RWPE1 (cell line): ENCODE measurements at regions not wholly inside any gene's neighbourhood (a gene's known extent, or its start where the extent isn't known, plus 50 kb on each side); places are given as distances from the start of the nearest gene placed in this dataset.

Experiments used
- CTCF ChIA-PET: fragments of 350-600 bp; sonication (Branson Sonifier 250); formaldehyde crosslinking; extraction: SDS; loops from one replicate; lab custom pipeline; 2021; lab: Yijun Ruan, JAX
- POLR2A ChIA-PET: fragments of 400-600 bp; formaldehyde crosslinking; extraction: SDS; loops from one replicate; lab custom pipeline; 2020; ENCODE audit warnings: antibody characterized with exemption; ENCODE audit not compliant: low non-redundant PET; lab: Yijun Ruan, JAX
- DNase-seq: peaks from one replicate; pipeline ENCODE4 v3.0.0; 2012; ENCODE audit warnings: low spot score
- H3K27ac ChIP-seq: fragments of 450-650 bp; 2 replicates; pipeline ENCODE4 v1.5.1; 2017
- TF ChIP-seq, protein P1 (sequence below): fragments of 450-650 bp; conservative IDR thresholded peaks from 2 replicates; pipeline ENCODE4 v1.5.1; 2017; ENCODE audit warnings: low read depth, mild to moderate bottlenecking

- no peak overlapping the region for H3K27ac ChIP-seq
- TF ChIP-seq, protein P1, sequence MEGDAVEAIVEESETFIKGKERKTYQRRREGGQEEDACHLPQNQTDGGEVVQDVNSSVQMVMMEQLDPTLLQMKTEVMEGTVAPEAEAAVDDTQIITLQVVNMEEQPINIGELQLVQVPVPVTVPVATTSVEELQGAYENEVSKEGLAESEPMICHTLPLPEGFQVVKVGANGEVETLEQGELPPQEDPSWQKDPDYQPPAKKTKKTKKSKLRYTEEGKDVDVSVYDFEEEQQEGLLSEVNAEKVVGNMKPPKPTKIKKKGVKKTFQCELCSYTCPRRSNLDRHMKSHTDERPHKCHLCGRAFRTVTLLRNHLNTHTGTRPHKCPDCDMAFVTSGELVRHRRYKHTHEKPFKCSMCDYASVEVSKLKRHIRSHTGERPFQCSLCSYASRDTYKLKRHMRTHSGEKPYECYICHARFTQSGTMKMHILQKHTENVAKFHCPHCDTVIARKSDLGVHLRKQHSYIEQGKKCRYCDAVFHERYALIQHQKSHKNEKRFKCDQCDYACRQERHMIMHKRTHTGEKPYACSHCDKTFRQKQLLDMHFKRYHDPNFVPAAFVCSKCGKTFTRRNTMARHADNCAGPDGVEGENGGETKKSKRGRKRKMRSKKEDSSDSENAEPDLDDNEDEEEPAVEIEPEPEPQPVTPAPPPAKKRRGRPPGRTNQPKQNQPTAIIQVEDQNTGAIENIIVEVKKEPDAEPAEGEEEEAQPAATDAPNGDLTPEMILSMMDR, result no peak
- no peak for DNase-seq
- ChIA-PET CTCF (no interaction called here), POLR2A (no interaction called here)
These were observed 139.6 kb upstream of the TUBA3C start for GRCh38 chr13:19321222-19321621.

GRCh38 chr13:19305434-19305833 is 123.8 kb upstream of the TUBA3C start:
- TF ChIP-seq, protein P1, result no peak
- POLR2A ChIA-PET, result no interaction called here
- no peak for DNase-seq
- H3K27ac ChIP-seq, result no peak overlapping the region
- CTCF ChIA-PET, result no interaction called here

DNA sequence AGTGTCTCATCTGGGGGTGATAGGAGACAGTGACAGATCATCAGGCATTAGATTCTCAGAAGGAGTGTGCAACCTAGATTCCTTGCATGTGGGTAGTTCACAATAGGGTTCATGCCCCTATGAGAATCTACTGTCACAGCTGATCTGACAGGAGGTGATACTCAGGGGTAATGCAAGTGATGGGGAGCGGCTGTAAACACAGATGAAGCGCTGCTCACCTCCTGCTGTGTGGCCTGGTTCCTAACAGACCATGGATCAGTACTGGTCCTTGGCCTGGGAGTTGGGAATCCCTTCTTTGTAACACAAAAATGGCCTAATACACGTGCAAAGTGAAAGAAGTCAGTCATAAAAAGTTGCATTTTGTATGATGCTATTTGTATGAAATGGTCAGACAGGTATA is 107.6 kb upstream of the TUBA3C start:
- POLR2A ChIA-PET, result no interaction called here
- DNase-seq, result no peak
- TF ChIP-seq, protein P1, result no peak
- H3K27ac ChIP-seq, result no peak overlapping the region
- CTCF ChIA-PET, result no interaction called here

DNA sequence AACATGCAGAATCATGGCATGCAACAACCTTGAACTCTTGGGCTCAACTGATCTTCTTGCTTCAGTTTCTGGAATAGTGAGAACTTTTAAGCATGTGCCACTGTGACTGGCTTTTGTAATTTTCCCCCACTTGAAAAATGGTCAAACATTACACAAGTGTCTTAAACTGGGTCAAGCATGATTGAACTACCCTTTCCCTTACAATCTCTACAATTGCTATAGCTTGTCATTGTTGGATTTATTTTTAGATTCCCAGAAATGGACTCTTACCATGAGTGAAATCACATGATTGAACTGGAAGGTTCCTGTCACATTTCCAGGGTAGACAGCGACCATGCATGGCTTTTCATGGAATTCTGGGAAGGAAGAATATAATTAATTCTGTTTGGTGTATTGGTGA is 102.2 kb upstream of the TUBA3C start:
- POLR2A ChIA-PET, result no interaction called here
- DNase-seq, result no peak
- TF ChIP-seq, protein P1, result no peak
- CTCF ChIA-PET, result no interaction called here
- H3K27ac ChIP-seq, result no peak overlapping the region

DNA sequence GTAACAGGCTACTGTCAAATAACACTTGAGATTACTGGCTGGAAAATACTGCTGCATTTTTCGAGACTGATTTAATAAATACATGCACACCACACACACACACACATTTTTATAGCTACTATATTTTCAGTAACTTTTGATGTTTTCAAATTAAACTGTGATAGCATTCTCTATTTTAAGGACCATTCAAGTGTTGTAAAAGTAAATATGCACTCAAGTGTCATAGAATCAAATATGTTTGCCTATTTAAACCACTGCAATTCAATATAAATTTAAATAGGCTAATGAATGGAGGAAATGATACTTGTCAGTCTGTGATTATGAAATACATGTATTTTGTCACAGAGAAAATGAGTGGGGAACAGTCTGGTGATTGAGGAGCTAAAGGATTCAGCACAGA is 86.7 kb upstream of the TUBA3C start:
- TF ChIP-seq, protein P1, result no peak
- DNase-seq, result no peak
- POLR2A ChIA-PET, result no interaction called here
- no peak overlapping the region for H3K27ac ChIP-seq
- CTCF ChIA-PET, result interaction anchor here (0.7 kb wide), 1 partner anchor 17 kb away, joined by 4 read pairs; no protein-coding TSS in a partner anchor

DNA sequence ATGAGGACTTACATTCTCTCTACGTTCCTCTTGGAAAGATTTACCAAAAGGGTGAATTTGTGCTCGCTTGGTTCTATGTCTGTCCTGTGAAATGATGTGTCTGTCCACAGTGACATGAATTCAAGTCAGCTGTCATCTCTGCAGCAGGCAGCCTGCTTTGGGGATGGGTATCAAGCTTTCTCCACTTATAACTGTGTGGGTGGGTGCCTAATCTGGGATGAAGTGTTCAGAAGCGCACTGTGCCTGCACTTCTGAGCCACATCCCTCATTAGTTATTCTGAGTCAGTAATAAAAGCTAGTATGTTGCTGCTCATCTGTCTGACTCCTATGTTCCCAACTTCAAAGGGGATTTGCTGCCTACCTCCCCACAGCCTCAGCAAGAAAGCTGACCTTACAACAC is 86.1 kb upstream of the TUBA3C start:
- ChIA-PET POLR2A (no interaction called here), CTCF (interaction anchor here (0.7 kb wide), 1 partner anchor 18 kb away, joined by 4 read pairs; no protein-coding TSS in a partner anchor)
- DNase-seq, result no peak
- H3K27ac ChIP-seq, result no peak overlapping the region
- TF ChIP-seq, protein P1, result no peak
